NCI-H524 treated with DMSO at 0.1 percent for 48 hours (cell line): ENCODE measurements at regions not wholly inside any gene's neighbourhood (a gene's known extent, or its start where the extent isn't known, plus 50 kb on each side); places are given as distances from the start of the nearest gene placed in this dataset.

Source experiments
- DNase-seq: peaks from one replicate; lab custom pipeline; 2025; lab: John Stamatoyannopoulos, UW

DNA sequence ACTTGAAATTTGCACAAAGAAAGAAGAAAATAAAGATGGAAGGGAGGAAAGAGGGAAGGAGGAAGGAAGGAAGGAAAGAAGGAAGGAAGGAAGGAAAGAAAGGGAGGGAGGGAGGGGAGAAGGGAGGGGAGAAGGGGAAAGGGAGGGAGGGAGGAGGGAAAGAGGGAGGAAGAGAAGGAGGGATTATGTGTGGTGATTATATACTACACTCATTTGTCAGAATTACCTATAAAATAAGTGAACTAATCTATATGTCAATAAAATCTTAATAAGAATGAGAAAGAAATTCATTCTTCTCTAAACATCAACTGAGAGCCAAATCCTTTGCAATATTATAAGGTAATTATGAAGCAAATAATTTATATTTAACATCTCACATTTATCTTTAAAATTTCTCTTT is 77.9 kb upstream of the TFAP2D start:
- DNase-seq, result no peak

DNA sequence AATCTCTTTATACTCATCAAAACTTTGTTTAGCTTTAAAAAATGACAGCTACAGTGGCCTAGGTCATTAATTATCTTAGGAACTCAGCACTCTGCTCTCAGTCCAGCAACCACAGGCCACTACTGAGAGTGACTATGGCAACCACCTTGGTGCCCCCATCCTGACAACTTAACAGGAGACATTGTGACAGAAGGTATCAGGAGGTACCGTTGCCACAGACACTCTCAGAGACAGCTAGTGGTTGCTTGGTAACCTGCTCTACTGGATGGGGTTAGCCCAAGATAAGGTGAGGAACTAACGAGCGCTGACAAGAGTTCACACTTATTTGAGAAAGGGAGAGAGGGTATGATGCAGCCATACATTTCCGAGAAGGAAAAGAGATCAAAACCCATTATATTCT is 76.1 kb upstream of the TFAP2D start:
- DNase-seq, result no peak

DNA sequence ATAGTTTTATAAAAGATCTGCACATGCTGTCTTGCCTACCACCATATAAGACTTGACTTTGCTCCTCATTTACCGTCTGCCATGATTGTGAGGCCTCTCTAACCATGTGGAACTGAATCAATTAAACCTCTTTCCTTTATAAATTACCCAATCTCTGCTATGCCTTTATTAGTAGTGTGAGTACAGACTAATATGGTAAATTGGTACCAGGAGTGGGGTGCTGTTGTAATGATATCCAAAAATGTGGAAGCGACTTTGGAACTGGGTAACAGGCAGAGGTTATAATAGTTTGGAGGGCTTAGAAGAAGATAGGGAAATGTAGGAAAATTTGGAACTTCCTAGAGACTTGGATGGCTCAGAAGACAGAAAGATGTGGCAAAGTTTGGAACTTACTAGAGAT is 64.2 kb upstream of the TFAP2D start:
- no peak for DNase-seq

DNA sequence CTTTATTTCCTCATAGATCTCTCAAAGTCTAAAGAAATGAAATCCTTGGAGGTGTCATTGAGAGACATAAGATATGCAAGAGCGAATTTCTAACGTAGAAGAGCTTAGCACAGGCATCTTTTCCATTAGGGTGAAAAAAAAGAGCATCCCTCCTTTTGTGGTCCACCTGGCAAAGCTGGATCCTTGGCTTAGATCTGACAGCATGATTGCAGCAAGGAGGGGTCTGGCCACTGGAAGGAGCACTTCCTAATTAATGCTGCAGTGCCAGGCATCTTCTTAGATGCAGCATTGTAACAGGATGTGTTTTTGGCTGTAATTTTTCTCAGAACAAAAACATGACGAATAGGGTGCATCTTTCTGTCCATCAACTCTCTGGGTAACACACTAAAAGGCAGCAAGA is 60.1 kb upstream of the TFAP2D start:
- DNase-seq, result no peak

DNA sequence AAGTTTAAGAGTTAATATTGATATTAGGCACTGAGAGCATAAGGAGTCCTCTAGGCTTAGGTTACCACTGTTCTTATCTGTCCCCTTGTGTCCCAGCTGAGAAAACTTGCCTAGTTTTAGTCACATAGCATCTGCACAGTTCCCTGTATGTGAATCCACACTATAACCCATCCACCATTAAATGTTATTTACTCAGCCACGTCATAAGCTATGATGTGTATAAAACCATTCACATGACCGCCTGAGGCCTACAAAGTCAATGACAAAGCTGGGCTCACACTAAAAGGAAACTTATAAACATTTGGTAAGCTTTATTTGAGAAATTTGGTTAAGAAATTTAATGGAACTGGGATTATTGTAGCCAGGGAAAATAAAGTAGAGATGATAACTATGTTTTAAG is 59.2 kb upstream of the TFAP2D start:
- no peak for DNase-seq

DNA sequence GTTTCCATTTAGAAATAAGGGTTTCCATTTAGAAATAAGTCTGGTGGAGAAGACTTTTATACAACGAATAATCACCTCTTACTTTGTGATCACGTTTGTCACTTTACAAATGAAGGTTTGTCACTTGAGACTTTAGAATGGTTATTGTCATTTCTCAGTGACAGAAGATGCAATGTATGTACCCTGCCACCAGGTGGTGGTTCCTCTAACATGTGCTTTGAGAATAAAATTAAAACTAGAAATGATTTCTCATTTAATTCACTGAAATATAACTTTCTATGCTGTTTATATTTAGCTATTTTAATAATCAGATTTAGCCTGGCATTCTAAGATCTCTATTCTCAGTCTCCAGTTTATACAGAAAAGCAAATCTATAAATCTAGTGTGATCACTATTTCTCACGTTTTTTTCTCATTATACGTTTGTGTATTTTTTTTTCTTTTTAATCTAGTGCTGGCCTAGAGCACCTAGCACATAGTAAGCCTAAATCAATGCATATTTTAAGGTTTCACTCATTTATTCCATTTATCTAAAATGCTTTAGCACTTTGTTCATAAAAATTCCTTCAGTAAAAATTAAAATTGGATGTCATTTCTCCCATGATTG is 57.4 kb upstream of the TFAP2D start:
- no peak for DNase-seq

DNA sequence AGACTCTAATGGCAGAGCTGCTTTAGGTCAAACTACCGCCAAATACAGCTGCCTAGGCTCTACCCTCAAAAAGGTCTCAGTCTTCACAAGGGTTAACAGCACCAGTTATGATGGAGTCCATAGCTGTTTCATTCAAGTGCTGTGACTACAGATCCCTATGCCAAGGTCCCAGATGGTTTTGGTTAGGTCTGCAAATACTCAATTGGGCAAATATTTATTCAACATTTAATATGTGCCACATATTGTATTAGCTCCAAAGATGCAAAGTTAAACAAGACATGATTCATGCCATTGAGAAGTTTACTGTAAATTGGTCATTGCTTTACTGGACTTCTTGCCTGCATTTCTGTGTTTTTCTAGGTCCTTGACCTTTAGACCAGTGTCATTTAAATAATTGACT is 55.8 kb upstream of the TFAP2D start:
- no peak for DNase-seq

DNA sequence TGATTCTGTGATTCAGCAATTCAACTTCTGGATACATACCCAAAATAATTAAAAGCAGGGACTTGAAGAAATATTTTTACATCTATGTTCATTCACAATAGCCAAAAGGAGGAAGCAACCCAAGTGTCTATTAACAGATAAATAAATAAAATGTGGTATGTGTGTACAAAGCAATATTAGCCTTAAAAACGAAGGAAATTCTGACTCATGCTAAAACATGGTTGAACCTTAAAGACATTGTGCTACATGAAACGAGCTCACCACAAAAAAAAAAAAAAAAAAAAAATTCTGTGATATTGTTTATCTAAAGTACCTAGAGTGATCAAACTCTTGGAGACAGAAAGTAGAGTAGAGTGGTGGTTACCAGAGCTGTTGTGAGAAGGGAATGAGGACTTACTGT is 54.8 kb upstream of the TFAP2D start:
- DNase-seq, result no peak

DNA sequence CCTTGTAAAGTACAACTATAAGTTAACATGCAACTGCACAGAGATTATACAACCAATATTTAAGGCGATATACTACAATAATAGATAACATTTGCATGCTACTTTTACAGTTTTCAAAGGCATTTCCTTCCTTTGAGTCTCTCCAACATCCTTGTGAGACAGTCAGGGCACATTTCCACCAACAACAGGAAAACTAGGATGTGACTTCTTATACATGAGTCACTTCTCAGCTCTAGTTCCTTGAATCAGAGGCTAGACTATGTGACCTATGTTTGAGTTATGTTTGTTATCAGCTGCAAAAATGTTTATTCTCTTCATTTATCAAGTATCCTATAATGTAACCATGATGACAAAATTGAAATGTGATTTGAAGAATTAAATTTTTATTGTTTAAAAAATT is 51.7 kb upstream of the TFAP2D start:
- DNase-seq, result no peak
